ENCODE measurements at regions not wholly inside any gene's neighbourhood (a gene's known extent, or its start where the extent isn't known, plus 50 kb on each side); places are given as distances from the start of the nearest gene placed in this dataset.
"Not testable (repeated sequence)": the region's sequence is repeated elsewhere in the genome, so short reads cannot be mapped to it uniquely, and the experiment has no call there.

DNA sequence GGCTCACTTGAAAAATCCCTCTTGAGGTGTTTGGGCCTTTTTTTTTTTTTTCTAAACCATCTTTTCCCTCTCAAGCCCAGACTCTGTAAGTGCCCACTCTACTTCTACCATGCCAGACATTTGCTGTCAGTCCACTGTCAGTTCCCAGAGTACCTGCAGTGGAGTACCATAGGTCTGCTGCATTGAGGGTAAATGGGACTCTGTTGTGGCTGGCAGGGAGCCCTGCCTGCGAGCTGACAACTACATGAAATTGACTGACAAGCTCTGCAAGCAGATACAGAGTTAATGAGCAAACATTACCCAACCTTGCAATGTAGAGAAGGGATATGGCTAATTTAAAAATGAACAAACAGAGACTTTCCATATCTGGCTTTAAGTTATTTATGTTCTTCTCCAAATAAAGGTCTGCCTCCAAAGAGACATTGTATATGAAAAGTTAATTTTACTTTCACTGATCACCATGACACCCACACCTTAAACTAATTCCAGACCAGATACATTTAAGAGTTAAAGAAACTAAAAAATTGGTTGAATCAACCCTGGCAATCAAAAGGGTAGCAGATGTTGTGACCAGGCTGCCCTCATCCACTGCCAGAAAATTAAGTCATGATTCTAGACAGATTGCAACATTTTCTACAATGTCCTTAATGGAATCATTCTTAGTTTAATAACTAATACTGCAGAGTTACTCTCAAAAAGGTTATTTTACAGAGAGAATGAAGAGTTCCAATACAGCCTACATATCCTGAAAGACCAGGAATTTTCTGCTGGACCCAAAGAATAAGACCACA lies 100.4 kb upstream of the PAM start:
- ChIA-PET CTCF (no interaction called here), POLR2A (no interaction called here)
- DNase-seq, result no peak
- no peaks in the 10 kb centered on the region for H3K36me3 Mint-ChIP-seq
- peaks cover 1% of the 10 kb centered on the region for H3K27me3 Mint-ChIP-seq
- intact Hi-C loops (cut with micrococcal nuclease), result no loop called here
- no peaks in the 10 kb centered on the region for H3K4me1 Mint-ChIP-seq (ENCODE audit: low read depth)
- no peak overlapping the region for H3K27ac Mint-ChIP-seq
- no peaks in the 10 kb centered on the region for H3K9me3 Mint-ChIP-seq
- H3K4me3 Mint-ChIP-seq, result no peak overlapping the region

DNA sequence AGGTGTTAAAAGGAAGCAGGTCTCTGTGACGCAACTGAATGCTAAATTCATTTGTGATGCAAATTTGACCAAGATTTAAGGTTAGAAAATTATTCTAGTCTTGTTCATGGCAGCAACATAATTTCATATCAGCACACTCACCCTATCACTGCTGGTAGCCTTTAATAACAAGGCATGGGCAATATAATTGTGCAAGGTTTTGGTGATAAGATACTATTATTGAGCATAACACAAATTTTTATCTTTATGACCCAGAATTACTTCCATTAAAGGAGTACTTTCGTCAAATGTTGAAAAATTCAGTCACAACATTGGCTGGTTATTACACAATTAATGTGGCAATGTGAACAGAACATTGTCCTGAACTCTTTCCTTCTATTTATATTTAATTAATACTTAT lies 96.0 kb upstream of the PAM start:
- no peak for DNase-seq
- ChIA-PET POLR2A (no interaction called here), CTCF (no interaction called here)
- Mint-ChIP-seq H3K4me3 (no peak overlapping the region), H3K36me3 (no peaks in the 10 kb centered on the region), H3K27me3 (peaks cover 1% of the 10 kb centered on the region), H3K27ac (no peak overlapping the region), H3K4me1 (ENCODE audit: low read depth) (no peaks in the 10 kb centered on the region), H3K9me3 (no peaks in the 10 kb centered on the region)
- intact Hi-C loops (cut with micrococcal nuclease), result no loop called here

DNA sequence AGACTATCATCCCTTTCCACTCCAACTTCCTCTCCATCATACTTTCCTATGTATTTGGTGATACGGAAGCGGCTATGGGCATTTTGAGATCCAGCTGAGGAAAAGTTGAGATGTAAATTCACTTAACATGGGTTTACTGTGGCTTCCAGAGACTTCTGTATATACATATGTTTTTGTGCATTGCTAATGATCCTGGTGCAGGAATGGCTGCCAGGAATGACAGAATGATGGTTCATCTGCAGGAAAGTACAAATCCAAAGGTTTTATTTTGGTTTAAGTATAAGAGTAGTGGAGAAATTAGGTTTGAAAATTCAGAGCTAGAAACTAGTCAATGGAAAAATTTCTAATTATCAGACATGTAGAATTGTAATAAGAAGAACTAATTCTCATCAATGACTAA lies 95.0 kb upstream of the PAM start:
- Mint-ChIP-seq H3K36me3 (no peaks in the 10 kb centered on the region), H3K4me1 (ENCODE audit: low read depth) (no peaks in the 10 kb centered on the region), H3K27ac (no peak overlapping the region), H3K4me3 (no peak overlapping the region), H3K27me3 (peaks cover 1% of the 10 kb centered on the region), H3K9me3 (no peaks in the 10 kb centered on the region)
- no peak for DNase-seq
- POLR2A ChIA-PET, result no interaction called here
- CTCF ChIA-PET, result no interaction called here
- intact Hi-C loops (cut with micrococcal nuclease), result no loop called here

DNA sequence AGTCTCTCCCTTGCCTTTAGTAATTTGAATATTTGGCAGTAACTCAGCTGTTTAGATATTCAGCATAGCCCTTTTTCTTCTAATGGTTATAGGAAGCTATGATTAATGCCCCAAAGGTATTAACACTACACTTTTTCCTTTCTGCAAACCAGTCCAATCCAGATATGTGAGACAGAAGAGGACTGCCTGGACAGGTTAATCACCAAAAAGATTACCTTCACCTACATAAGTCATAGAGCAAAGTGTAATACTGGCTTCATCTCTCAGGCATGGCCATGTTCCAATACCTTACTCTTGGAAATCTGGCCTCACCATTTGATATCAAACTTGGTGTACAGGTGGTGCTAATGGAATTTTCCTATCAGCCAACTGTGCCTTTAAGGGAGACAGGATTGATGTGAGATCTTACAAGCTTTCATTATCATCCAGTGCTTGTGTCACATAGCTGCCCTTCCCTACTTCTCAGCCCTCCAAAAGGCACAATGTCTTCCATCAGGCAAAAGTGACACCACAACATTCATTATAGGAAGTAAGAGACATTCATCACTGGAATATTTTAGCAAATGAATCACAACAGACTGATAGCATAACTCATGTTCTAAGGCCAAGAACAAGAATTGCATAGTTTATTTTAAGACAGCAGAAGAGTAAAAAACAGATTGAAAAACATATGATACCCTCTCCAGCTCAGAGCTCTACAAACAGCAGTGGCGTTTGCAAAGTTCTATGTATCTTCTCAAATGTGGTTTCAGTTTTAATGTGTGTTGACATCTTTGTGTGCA lies 91.2 kb upstream of the PAM start:
- CTCF ChIA-PET, result interaction anchor here (0.9 to 1.4 kb wide), 2 partner anchors 60 to 127 kb away, joined by 3 to 4 read pairs; no protein-coding TSS in a partner anchor
- no peak for DNase-seq
- H3K9me3 Mint-ChIP-seq, result no peaks in the 10 kb centered on the region

DNA sequence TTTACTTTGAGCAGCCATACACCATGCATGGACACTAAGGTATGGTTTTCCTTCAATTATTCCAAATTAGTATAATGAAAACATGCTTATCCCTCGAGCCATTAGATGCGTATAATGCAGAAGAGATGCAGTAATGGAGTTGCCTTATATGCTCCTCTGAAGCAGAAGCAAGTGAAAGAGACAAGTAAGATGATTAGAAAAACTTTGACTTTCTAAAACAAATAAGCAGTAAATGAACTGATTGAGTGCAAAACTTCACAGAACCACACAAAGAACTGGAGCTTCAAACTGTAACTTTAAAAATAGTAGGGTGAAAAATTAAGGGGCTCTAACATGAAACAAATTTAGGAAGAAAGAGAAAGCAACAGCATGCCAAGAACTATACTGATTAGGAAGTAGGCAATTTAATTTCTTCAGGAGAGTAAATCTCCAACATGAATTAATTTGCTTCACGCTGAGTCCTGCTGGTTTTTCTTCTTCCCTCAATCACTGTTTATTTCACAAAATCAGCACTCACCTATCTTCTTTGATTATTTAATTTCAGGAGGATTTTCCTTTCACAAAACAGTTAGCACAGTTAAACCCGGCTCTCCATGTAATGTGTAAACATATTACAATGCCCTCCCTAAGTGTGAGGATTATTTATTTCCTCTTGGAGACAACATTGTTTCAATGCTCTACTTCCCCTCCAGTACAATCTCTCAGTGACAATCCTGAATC lies 90.3 kb upstream of the PAM start:
- H3K4me1 Mint-ChIP-seq (ENCODE audit: low read depth), result no peaks in the 10 kb centered on the region
- no peak for DNase-seq
- peaks cover 3% of the 10 kb centered on the region for H3K27me3 Mint-ChIP-seq
- intact Hi-C loops (cut with micrococcal nuclease), result no loop called here
- no peak overlapping the region for H3K27ac Mint-ChIP-seq
- ChIA-PET CTCF (interaction anchor here (1.4 kb wide), 1 partner anchor 128 kb away, joined by 4 read pairs; no protein-coding TSS in a partner anchor), POLR2A (no interaction called here)
- H3K36me3 Mint-ChIP-seq, result no peaks in the 10 kb centered on the region
- no peaks in the 10 kb centered on the region for H3K9me3 Mint-ChIP-seq
- no peak overlapping the region for H3K4me3 Mint-ChIP-seq

More for the DNA sequence above, 91.2 kb upstream of the PAM start:
- no peaks in the 10 kb centered on the region for H3K36me3 Mint-ChIP-seq
- no peak overlapping the region for H3K27ac Mint-ChIP-seq
- H3K4me1 Mint-ChIP-seq (ENCODE audit: low read depth), result no peaks in the 10 kb centered on the region
- H3K4me3 Mint-ChIP-seq, result no peak overlapping the region
- POLR2A ChIA-PET, result no interaction called here
- intact Hi-C loops (cut with micrococcal nuclease), result no loop called here
- no peaks in the 10 kb centered on the region for H3K27me3 Mint-ChIP-seq

DNA sequence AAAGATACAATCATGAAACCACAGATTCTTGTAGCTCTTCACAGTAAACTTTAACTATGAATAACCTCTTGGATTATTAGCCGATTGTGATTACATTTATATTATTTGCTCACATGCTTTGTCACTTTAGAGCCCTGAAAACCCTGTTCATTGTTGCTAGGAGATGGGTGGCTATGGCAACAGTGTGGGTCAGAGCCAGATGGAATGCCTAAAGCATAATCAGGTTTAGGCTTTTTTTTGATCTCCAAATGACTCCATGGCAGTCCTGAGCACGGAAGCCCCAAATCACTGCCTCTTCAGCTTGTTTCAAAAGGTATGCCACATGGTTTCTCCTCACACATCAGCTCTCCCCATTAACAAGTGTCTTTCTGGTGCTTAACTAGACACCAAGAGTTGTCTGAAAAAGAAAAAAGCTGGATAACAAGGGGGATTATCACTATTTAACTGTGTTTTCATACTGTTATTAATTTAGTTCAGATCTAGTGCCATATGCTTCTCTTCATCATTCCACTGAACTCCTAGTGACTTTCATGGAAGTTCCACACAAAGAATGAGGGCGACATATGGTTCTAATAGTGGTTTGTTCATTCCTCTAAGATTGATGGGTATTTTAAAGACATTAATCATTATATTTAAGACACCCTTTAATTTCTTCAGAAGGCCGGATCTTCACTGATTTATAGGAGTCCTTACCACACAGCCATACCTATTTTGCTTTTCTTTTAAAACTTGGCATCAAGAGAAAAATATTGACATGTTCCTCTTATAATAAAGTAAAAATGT lies 88.8 kb upstream of the PAM start:
- Mint-ChIP-seq H3K27ac (no peak overlapping the region), H3K4me1 (ENCODE audit: low read depth) (no peaks in the 10 kb centered on the region), H3K36me3 (no peaks in the 10 kb centered on the region), H3K9me3 (no peaks in the 10 kb centered on the region), H3K4me3 (no peak overlapping the region), H3K27me3 (peaks cover 9% of the 10 kb centered on the region)
- POLR2A ChIA-PET, result no interaction called here
- CTCF ChIA-PET, result interaction anchor here (0.7 kb wide), 1 partner anchor 558 kb away, joined by 3 read pairs; no protein-coding TSS in a partner anchor
- no peak for DNase-seq
- intact Hi-C loops (cut with micrococcal nuclease), result no loop called here

DNA sequence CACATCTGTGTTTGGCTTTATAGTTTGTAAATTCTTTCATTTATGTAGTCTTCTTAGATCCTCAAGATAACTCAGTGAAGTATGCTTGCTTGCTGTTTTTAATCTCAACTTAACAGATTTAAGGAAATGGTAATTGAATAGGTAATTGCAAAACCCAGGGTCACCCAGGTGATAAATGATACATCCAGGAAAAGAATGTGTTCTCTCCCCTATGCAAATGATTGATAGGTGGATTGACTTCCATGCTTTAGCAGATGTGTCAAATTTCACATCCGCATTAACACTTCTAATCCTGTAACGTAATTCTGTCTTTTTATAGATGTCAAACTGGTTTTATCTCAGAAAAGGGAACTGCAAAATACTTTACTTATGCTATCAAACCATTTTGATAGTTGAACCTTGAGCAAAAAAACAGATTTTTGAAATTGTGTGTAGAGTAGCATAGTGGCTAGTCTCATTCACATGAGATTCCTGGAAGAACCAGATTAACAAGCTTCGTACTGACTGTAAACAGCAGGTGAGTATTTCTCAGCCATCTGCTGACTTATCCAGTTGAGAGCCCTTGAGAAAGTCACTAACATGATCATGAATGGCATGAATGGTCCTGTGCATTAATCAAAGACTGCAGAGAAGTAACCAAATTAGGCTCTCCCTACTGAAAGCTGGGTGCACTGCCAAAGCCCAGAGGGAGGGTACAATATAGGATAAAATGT lies 86.7 kb upstream of the PAM start:
- Mint-ChIP-seq H3K9me3 (no peaks in the 10 kb centered on the region), H3K4me1 (ENCODE audit: low read depth) (no peaks in the 10 kb centered on the region), H3K4me3 (no peak overlapping the region), H3K36me3 (no peaks in the 10 kb centered on the region), H3K27ac (no peak overlapping the region), H3K27me3 (peaks cover 9% of the 10 kb centered on the region)
- ChIA-PET CTCF (interaction anchor here (1.5 to 2.2 kb wide), 2 partner anchors 13 to 471 kb away, joined by 3 to 6 read pairs; no protein-coding TSS in a partner anchor), POLR2A (no interaction called here)
- no peak for DNase-seq
- intact Hi-C loops (cut with micrococcal nuclease), result no loop called here

DNA sequence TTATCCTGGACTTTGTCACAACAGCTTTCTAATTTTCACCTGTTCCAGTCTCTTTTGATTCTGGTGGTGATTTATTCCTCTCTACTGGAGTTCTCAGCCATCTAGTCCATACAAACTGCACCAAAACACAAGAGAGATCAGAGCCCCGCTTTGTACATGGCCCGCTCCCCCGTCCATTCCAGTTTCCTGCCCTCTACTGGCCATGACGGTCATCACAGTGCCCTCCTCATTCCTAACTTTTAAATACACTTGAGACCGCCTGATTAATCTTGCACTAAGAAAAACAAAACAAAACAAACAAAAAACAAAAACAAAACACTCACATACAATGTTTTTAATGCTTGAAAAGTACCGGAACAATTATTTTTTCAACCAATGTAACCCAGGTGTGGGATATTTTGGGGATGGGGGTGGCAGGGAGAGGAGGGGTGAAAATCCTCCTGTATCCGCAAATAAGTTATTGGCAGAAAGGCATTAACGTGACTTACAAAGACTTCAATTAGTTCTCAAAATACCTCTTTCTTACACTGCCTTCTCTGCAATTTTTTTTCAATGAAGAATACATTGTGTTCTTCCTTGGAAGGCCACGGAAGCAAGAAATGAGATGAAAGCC lies 84.8 kb upstream of the PAM start:
- no peak for DNase-seq
- H3K4me3 Mint-ChIP-seq, result no peak overlapping the region
- ChIA-PET POLR2A (no interaction called here), CTCF (interaction anchor here (2.2 kb wide), 1 partner anchor 11 kb away, joined by 6 read pairs; no protein-coding TSS in a partner anchor)
- H3K27me3 Mint-ChIP-seq, result peaks cover 9% of the 10 kb centered on the region
- H3K36me3 Mint-ChIP-seq, result no peaks in the 10 kb centered on the region
- H3K9me3 Mint-ChIP-seq, result no peaks in the 10 kb centered on the region
- no peaks in the 10 kb centered on the region for H3K4me1 Mint-ChIP-seq (ENCODE audit: low read depth)
- intact Hi-C loops (cut with micrococcal nuclease), result loop anchor here (2.0 to 10.0 kb wide), 2 partner anchors 86 to 134 kb away; no protein-coding TSS in a partner anchor
- H3K27ac Mint-ChIP-seq, result no peak overlapping the region

DNA sequence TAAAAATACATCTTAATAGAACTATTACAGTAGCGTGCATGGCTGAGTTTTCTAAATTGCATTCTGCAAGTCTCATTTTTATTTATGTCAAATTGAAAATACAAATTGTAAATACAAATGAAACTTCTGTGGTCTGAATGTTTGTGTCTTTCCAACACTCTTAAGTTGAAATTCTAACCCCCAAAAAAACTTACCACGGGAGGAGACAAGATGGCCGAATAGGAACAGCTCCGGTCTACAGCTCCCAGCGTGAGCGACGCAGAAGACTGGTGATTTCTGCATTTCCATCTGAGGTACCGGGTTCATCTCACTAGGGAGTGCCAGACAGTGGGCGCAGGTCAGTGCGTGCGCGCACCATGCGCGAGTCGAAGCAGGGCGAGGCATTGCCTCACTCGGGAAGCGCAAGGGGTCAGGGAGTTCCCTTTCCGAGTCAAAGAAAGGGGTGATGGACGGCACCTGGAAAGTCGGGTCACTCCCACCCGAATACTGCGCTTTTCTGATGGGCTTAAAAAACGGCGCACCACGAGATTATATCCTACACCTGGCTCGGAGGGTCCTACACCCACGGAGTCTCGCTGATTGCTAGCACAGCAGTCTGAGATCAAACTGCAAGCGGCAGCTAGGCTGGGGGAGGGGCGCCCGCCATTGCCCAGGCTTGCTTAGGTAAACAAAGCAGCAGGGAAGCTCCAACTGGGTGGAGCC lies 83.9 kb upstream of the PAM start:
- H3K27me3 Mint-ChIP-seq; CTCF ChIA-PET; POLR2A ChIA-PET; H3K36me3 Mint-ChIP-seq; H3K9me3 Mint-ChIP-seq; DNase-seq; H3K27ac Mint-ChIP-seq; H3K4me1 Mint-ChIP-seq (ENCODE audit: low read depth); H3K4me3 Mint-ChIP-seq: not testable (repeated sequence)
- intact Hi-C loops (cut with micrococcal nuclease), result loop anchor here (2.0 to 10.0 kb wide), 2 partner anchors 86 to 134 kb away; no protein-coding TSS in a partner anchor

DNA sequence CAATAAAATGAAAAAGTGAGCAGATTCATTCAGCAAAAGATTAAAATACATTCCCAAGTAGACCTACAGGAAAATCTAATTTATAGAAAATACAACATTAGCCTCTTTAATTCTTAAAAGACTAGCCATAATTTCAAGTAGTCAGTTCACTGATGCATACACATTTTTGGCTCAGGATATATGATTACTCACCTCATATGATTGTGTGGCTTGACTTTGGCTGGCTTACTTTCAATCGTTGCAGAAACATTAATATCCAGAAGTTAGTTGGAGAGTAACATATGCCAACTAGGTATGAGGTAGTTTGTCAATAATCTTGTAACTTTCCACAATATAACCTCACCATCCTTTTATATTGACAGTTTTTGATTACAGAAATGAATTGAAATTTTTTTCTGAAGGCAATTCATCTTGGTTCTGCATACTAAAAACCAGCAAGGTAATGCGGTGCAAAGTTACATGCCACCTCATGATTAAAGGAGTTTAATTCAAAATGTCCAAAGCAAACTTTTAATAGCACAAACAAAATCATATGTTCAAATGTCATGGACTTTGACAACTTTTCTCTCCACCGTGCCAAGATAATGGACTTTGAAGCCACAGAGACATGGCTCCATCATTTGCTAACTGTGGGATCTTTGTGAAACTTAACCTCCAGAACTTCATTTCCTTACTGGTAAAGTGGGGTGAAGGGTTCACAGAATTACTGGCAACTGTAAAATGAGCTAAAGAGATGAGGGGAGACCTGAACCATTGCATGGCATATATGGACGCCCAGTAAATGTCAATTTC lies 76.6 kb upstream of the PAM start:
- Mint-ChIP-seq H3K36me3 (no peaks in the 10 kb centered on the region), H3K27ac (no peak overlapping the region), H3K27me3 (no peaks in the 10 kb centered on the region), H3K9me3 (no peaks in the 10 kb centered on the region), H3K4me3 (no peak overlapping the region), H3K4me1 (ENCODE audit: low read depth) (no peaks in the 10 kb centered on the region)
- CTCF ChIA-PET, result no interaction called here
- POLR2A ChIA-PET, result no interaction called here
- DNase-seq, result no peak
- intact Hi-C loops (cut with micrococcal nuclease), result loop anchor here (10.0 kb wide), 1 partner anchor 94 kb away; no protein-coding TSS in a partner anchor
